Muscle of leg (tissue), 3 donors: ENCODE measurements at regions not wholly inside any gene's neighbourhood (a gene's known extent, or its start where the extent isn't known, plus 50 kb on each side); places are given as distances from the start of the nearest gene placed in this dataset.

Experiments
- DNase-seq: peaks from one replicate; pipeline ENCODE4 v3.0.0; 2013
- H3K27ac ChIP-seq: one replicate; pipeline ENCODE4 v1.5.1; 2013; ENCODE audit warnings: mild to moderate bottlenecking, low read length, control low read depth
- H3K27me3 ChIP-seq: one replicate; pipeline ENCODE4 v1.6.1; 2013; ENCODE audit warnings: low read length; ENCODE audit not compliant: control insufficient read depth, insufficient read depth
- H3K36me3 ChIP-seq: one replicate; pipeline ENCODE4 v1.6.1; 2013; ENCODE audit warnings: low read length; ENCODE audit not compliant: control insufficient read depth, insufficient read depth
- H3K4me1 ChIP-seq: one replicate; pipeline ENCODE4 v1.6.1; 2013; ENCODE audit warnings: low read length; ENCODE audit not compliant: control insufficient read depth, insufficient read depth
- H3K4me3 ChIP-seq: one replicate; pipeline ENCODE4 v1.5.1; 2013; ENCODE audit warnings: low read length, control low read depth
- H3K9me3 ChIP-seq: replicated peaks from 2 replicates; pipeline ENCODE4 v1.6.1; 2013; ENCODE audit warnings: low read depth, low read length; ENCODE audit not compliant: control insufficient read depth
- WGBS: methylation state at CpG from one replicate; pipeline ENCODE4 v1.1.5; 2013; ENCODE audit warnings: missing lambda C conversion rate; ENCODE audit not compliant: insufficient coverage; 5-methylcytosine and 5-hydroxymethylcytosine counted together

DNA sequence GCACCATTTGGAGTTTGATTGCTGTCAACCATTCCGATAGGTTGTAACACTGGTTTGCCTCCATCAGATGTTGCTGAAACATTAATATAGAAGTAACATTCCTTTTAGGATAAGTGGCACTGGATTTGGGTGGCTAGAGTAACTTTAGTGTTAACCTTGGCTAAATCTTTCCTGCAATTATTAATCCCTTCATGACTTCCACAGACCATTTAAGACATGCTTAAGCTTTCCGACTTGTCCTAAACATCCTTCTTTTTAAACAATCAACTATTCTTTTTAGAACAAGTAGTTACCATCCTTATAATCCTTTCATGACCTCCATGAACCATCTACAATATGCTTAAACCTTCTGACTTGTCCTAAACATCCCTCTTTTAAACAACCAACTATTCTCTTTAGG is 465.5 kb downstream of the DCDC2C start:
- WGBS, result 80% methylated on average over 1 of the region's 2 CpGs
- H3K4me1 ChIP-seq, result no peaks in the 10 kb centered on the region
- H3K4me3 ChIP-seq, result no peak overlapping the region
- no peaks in the 10 kb centered on the region for H3K27me3 ChIP-seq
- peaks cover 28% of the 10 kb centered on the region for H3K9me3 ChIP-seq
- no peaks in the 10 kb centered on the region for H3K36me3 ChIP-seq
- H3K27ac ChIP-seq, result no peak overlapping the region
- DNase-seq, result no peak

DNA sequence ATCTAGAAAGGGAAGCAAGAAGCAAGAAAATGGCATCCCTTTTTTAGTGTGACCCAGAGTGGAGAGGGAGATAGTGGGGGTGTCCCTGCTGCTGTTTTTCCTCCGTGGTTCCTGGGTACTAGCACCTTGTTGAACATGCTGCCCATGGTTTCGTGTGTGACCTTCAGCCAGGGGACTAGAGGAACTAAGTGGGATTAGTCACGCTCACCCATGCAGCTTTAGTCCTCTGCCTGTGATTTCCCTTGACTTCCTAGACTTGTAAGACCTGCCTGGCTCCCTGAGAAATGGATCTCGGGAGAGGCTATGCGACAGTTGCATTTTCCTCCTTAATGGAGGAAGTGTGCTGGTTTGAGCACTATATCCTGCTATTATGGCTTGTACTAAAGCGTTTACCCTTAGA is 471.4 kb downstream of the DCDC2C start:
- H3K4me1 ChIP-seq, result no peaks in the 10 kb centered on the region
- no peaks in the 10 kb centered on the region for H3K36me3 ChIP-seq
- no peak overlapping the region for H3K4me3 ChIP-seq
- H3K27me3 ChIP-seq, result no peaks in the 10 kb centered on the region
- H3K9me3 ChIP-seq, result peaks cover 40% of the 10 kb centered on the region
- no peak for DNase-seq
- no peak overlapping the region for H3K27ac ChIP-seq
- 80% methylated on average over 1 of the region's 6 CpGs for WGBS

DNA sequence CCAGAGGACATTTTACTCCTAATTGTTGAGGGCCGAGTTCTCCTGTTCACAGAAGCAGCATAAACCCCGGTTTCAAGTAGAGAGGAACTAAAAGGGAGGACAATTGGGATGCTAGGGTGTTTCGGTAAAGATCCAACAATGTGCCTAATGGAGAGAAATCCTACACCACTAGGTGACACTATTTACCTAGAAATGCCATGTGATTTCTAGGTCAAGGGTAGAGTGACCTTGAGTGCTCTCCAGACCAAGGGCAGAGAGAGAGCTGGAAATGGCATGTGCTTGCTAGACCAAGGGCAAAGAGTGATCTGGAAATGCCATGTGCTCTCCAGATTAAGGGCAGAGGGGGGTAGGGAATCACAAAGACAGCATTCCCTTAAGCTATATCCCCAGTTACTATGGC is 472.0 kb downstream of the DCDC2C start:
- no CpG with 5 or more reads among the region's 3 CpGs for WGBS
- peaks cover 37% of the 10 kb centered on the region for H3K9me3 ChIP-seq
- H3K36me3 ChIP-seq, result no peaks in the 10 kb centered on the region
- DNase-seq, result no peak
- H3K4me3 ChIP-seq, result no peak overlapping the region
- no peaks in the 10 kb centered on the region for H3K27me3 ChIP-seq
- H3K4me1 ChIP-seq, result no peaks in the 10 kb centered on the region
- H3K27ac ChIP-seq, result no peak overlapping the region

DNA sequence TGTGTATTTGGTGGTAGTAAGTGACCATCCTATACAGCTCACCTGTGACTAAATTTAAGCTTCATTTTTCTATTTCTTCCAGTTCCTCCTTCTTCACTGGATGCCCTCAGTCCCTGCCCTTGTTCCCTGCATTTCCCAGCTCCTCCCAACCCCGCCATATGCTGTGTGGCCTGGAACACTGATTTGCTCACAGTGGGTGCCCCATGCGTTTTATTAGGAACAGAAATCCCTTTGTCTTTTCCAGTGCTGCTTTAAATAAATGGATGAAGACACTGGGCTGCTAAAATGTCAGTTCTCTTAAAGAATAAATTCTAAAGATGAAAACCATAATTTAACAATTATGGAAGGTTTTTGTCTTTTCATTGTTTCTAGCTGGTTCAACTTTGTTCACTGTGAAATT is 477.3 kb downstream of the DCDC2C start:
- no peaks in the 10 kb centered on the region for H3K36me3 ChIP-seq
- H3K9me3 ChIP-seq, result peaks cover 8% of the 10 kb centered on the region
- no peak overlapping the region for H3K27ac ChIP-seq
- 43% methylated on average over 1 of the region's 2 CpGs for WGBS
- no peak for DNase-seq
- H3K4me3 ChIP-seq, result no peak overlapping the region
- no peaks in the 10 kb centered on the region for H3K4me1 ChIP-seq
- no peaks in the 10 kb centered on the region for H3K27me3 ChIP-seq

DNA sequence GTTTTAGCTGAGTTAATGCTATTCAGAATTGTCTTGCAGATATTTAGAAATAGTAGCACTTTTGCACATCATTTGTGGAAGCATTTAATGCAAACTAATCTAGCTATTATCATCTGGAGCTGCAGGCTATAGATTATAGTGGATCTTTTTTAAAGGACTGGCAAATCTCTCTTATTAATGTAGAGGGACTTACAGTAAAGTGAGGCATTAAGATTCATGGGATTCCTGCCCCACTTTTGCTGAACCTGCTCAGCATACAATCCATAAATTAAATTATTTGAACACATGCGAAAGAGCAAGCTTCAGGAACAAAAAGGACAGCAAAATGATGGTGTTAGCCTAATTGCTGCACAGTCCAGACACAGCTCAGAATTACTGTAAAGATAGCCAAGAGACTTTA is 477.7 kb downstream of the DCDC2C start:
- H3K4me3 ChIP-seq, result no peak overlapping the region
- DNase-seq, result no peak
- H3K27me3 ChIP-seq, result no peaks in the 10 kb centered on the region
- no peaks in the 10 kb centered on the region for H3K4me1 ChIP-seq
- H3K36me3 ChIP-seq, result no peaks in the 10 kb centered on the region
- H3K9me3 ChIP-seq, result peaks cover 5% of the 10 kb centered on the region
- WGBS, result no CpG with 5 or more reads among the region's 1 CpG
- no peak overlapping the region for H3K27ac ChIP-seq

DNA sequence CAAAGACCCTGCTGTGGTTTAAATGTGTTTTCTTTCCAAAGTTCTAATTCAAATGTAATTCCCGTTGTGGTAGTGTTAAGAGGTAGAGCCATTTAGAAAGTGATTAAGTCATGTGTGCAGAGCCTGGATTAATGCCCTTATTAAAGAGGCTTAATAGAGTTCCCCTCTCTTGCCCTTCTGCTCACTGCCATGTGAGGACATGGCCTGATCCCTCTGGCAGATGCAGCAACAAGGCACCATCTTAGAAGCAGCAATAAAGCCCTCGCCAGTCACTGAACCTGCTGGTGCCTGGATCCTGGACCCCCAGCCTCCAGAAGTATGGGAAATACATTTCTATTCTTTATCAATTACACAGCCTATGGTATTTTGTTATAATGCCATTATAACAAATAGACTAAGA is 485.2 kb downstream of the DCDC2C start:
- Histone ChIP-seq H3K27me3 (no peaks in the 10 kb centered on the region), H3K9me3 (peaks cover 6% of the 10 kb centered on the region), H3K27ac (no peak overlapping the region), H3K4me3 (no peak overlapping the region), H3K4me1 (no peaks in the 10 kb centered on the region), H3K36me3 (no peaks in the 10 kb centered on the region)
- DNase-seq, result no peak
- no CpG with 5 or more reads among the region's 2 CpGs for WGBS

DNA sequence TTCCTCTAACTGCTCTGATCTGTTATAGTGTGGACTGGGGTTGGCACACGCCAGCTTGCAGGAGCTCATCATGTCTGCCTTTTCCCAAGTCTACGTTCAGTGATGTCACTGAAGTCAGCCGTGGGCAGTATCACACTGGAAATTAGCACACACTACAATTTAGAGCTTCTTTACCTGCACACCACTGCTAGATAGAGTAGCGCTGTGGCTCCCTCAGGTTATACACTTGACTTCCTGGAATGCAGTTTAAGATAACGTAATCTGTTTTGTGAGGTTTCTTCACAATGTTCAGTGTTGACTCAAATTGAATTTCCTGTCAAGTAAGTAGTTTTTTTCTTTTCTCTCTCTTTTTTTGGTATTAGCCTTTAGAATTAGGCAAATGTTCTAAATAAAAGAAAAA is 487.2 kb downstream of the DCDC2C start:
- H3K9me3 ChIP-seq, result peaks cover 6% of the 10 kb centered on the region
- no peak for DNase-seq
- no peak overlapping the region for H3K4me3 ChIP-seq
- H3K36me3 ChIP-seq, result no peaks in the 10 kb centered on the region
- no peaks in the 10 kb centered on the region for H3K27me3 ChIP-seq
- H3K4me1 ChIP-seq, result no peaks in the 10 kb centered on the region
- WGBS, result 77% methylated on average over 3 of the region's 5 CpGs
- H3K27ac ChIP-seq, result no peak overlapping the region

DNA sequence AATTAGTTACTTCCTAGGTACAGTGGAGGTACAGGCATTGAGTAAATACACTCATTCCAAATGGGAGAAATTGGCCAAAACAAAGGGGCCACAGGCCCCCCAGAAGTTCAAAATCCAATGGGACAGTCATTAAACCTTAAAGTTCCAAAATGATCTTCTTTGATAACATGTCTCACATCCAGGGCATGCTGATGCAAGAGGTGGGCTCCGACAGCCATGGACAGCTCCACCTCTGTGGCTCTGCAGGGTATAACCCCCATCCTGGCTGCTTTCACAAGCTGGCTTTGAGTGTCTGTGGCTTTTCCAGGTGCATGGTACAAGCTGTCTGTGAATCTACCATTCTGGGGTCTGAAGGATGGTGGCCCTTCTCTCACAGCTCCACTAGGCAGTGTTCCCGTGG is 488.7 kb downstream of the DCDC2C start:
- Histone ChIP-seq H3K27ac (no peak overlapping the region), H3K9me3 (peaks cover 6% of the 10 kb centered on the region), H3K4me1 (no peaks in the 10 kb centered on the region), H3K27me3 (no peaks in the 10 kb centered on the region), H3K4me3 (no peak overlapping the region), H3K36me3 (no peaks in the 10 kb centered on the region)
- DNase-seq, result no peak
- 78% methylated on average over 2 of the region's 2 CpGs for WGBS

DNA sequence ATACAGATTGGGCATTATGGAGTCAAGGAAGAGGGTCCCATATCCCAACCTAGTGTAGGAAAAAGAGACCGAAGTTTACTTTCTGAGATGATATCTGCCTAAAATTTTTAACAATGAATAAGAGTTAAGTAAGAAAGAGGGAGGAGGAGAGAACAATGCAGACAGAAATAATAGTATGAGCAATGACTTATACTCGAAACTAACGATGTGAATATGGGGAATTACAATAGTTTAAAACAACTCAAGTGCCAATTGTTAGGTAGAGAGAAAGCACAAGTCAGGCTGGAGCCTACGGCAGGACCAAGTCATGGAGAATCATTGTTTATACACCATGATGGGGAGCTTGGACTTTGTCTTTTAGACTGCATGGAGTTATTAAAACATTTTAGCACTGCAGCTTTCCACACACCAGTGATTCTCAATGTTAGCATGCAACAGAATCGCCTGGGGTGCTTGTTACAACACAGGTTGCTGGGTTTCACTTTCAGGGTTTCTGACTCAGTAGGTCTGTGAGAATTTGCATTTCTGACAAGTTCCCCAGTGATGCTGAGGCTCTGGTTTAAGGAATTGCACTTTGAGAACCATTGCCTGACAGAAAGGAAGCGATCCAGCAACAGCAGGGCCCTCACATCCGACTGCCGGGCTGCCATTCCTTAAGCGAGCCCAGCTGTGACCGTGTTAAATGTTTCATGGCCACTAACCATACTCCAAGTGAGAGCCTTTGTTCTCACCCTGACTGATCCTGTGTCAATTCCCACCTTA is 511.2 kb downstream of the DCDC2C start:
- no peaks in the 10 kb centered on the region for H3K9me3 ChIP-seq
- WGBS, result 63% methylated on average over 9 of the region's 10 CpGs
- no peak for DNase-seq

DNA sequence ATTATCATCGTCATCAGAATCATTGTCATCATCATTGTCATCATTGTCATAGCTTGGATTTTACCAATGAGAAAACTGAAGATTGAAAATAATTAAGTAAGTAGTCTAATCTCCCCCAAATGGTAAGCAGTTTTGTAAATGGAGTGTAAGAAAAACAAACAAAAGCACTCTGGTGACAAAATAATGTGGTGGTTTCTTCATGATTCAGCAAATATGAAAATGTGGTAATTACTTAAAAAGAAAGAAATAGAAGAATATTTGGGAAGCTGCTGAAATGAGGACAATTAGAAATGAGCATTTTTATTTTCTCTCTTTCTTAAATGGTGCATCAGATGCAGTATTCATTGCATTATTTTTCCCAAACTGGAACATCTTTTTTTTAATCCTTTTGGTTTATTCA is 514.4 kb downstream of the DCDC2C start:
- Histone ChIP-seq H3K27ac (no peak overlapping the region), H3K9me3 (no peaks in the 10 kb centered on the region), H3K27me3 (no peaks in the 10 kb centered on the region), H3K4me1 (no peaks in the 10 kb centered on the region), H3K36me3 (no peaks in the 10 kb centered on the region), H3K4me3 (no peak overlapping the region)
- no peak for DNase-seq
- no CpG with 5 or more reads among the region's 1 CpG for WGBS

More for the DNA sequence above, 511.2 kb downstream of the DCDC2C start:
- Histone ChIP-seq H3K27me3 (no peaks in the 10 kb centered on the region), H3K36me3 (no peaks in the 10 kb centered on the region), H3K4me3 (no peak overlapping the region), H3K27ac (no peak overlapping the region), H3K4me1 (no peaks in the 10 kb centered on the region)

DNA sequence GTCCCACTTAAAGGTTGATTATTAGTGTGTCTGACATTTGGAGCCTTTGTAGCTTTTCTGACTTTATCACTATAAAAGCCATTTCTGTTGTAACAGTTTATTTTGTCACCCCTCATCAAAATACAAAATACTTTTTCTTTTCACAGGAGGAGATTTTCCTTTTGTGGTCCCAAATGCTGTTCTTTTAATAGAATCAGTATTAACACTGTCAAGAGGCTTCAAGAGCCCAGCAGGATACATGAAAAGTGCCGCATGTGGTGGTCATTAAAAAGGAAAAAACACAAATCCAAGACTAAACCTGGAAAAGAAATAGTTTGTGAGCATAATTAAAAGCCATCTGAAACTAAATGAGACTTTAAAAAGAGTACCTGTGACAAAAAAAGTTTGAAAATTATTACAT is 515.7 kb downstream of the DCDC2C start:
- no peaks in the 10 kb centered on the region for H3K9me3 ChIP-seq
- no peak for DNase-seq
- WGBS, result no CpG with 5 or more reads among the region's 1 CpG
- no peaks in the 10 kb centered on the region for H3K4me1 ChIP-seq
- H3K27me3 ChIP-seq, result no peaks in the 10 kb centered on the region
- no peaks in the 10 kb centered on the region for H3K36me3 ChIP-seq
- H3K27ac ChIP-seq, result no peak overlapping the region
- no peak overlapping the region for H3K4me3 ChIP-seq
